Colonic mucosa (tissue), 4 donors: ENCODE measurements at regions not wholly inside any gene's neighbourhood (a gene's known extent, or its start where the extent isn't known, plus 50 kb on each side); places are given as distances from the start of the nearest gene placed in this dataset.

Source experiments
- DNase-seq: peaks from one replicate; pipeline ENCODE4 v3.0.0-alpha.2; 2020
- H3K27ac ChIP-seq: fragments of 200-600 bp; one replicate; pipeline ENCODE4 v1.8.0; 2021
- H3K27me3 ChIP-seq: fragments of 200-600 bp; one replicate; pipeline ENCODE4 v1.8.0; 2021
- H3K36me3 ChIP-seq: fragments of 200-600 bp; one replicate; pipeline ENCODE4 v1.8.0; 2021
- H3K4me1 ChIP-seq: fragments of 200-600 bp; one replicate; pipeline ENCODE4 v1.8.0; 2021; ENCODE audit warnings: mild to moderate bottlenecking
- H3K4me3 ChIP-seq: fragments of 200-600 bp; one replicate; pipeline ENCODE4 v1.8.0; 2021
- H3K9ac ChIP-seq, 2 donors: one replicate each; pipeline ENCODE4 v1.7.0; 2013; ENCODE audit warnings: control low read depth in 2 of 2, low read depth in 2 of 2, low read length in 2 of 2
- H3K9me3 ChIP-seq: fragments of 200-600 bp; one replicate; pipeline ENCODE4 v1.8.0; 2021
- intact Hi-C: fragments of 100-400 bp; cut with DNase I; formaldehyde crosslinking; loops from one replicate; pipeline ENCODE4 v1.14.1; 2022
- TF ChIP-seq, protein P1 (sequence below): fragments of 200-600 bp; IDR thresholded peaks from one replicate; pipeline ENCODE4 v1.8.0; 2022; ENCODE audit warnings: antibody characterized with exemption, mild to moderate bottlenecking
- donor health status: healthy.
- donor health status: DM: no; HTN: no; CAD: no.
- donor health status: DM: no; HTN: no; CAD: no.

DNA sequence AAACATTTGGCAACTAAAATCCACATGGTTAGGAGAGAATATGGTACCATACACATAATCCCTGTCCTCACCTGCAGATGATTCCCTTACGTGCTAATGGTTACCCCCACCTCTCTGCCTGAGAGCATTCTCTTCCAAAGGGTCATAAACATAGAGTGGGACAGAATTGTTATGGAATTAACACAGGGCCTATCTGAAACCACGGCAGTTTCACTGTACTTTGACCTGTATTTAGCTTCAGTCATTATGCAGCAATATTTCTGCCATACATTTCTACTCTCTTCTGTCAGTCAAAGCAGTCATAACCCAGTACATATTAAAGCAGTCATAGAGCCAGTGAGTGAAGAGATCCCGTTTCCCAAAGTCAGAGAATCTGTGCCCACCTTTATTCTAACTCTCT lies 1128.9 kb upstream of the NXPH2 start:
- TF ChIP-seq, protein P1, sequence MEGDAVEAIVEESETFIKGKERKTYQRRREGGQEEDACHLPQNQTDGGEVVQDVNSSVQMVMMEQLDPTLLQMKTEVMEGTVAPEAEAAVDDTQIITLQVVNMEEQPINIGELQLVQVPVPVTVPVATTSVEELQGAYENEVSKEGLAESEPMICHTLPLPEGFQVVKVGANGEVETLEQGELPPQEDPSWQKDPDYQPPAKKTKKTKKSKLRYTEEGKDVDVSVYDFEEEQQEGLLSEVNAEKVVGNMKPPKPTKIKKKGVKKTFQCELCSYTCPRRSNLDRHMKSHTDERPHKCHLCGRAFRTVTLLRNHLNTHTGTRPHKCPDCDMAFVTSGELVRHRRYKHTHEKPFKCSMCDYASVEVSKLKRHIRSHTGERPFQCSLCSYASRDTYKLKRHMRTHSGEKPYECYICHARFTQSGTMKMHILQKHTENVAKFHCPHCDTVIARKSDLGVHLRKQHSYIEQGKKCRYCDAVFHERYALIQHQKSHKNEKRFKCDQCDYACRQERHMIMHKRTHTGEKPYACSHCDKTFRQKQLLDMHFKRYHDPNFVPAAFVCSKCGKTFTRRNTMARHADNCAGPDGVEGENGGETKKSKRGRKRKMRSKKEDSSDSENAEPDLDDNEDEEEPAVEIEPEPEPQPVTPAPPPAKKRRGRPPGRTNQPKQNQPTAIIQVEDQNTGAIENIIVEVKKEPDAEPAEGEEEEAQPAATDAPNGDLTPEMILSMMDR, result no peak
- no peak overlapping the region for H3K27ac ChIP-seq
- H3K36me3 ChIP-seq, result no peaks in the 10 kb centered on the region
- H3K4me3 ChIP-seq, result no peak overlapping the region
- no peaks in the 10 kb centered on the region for H3K27me3 ChIP-seq
- peak; percentile 17 for DNase-seq
- H3K4me1 ChIP-seq, result no peaks in the 10 kb centered on the region
- intact Hi-C loops, result no loop called here
- H3K9me3 ChIP-seq, result no peaks in the 10 kb centered on the region
- H3K9ac ChIP-seq, result no peak overlapping the region

GRCh38 chr2:139905624-139906023 lies 1125.4 kb upstream of the NXPH2 start:
- Histone ChIP-seq H3K36me3 (no peaks in the 10 kb centered on the region), H3K9ac (no peak overlapping the region), H3K4me1 (no peaks in the 10 kb centered on the region), H3K27ac (no peak overlapping the region), H3K27me3 (no peaks in the 10 kb centered on the region), H3K4me3 (no peak overlapping the region), H3K9me3 (no peaks in the 10 kb centered on the region)
- no peak for DNase-seq
- TF ChIP-seq, protein P1, result no peak
- intact Hi-C loops, result no loop called here

GRCh38 chr2:139891636-139892035 lies 1111.4 kb upstream of the NXPH2 start:
- Histone ChIP-seq H3K27me3 (no peaks in the 10 kb centered on the region), H3K4me1 (no peaks in the 10 kb centered on the region), H3K9me3 (no peaks in the 10 kb centered on the region), H3K9ac (no peak overlapping the region), H3K27ac (no peak overlapping the region), H3K36me3 (no peaks in the 10 kb centered on the region), H3K4me3 (no peak overlapping the region)
- no peak for DNase-seq
- TF ChIP-seq, protein P1, result no peak
- intact Hi-C loops, result no loop called here

- Histone ChIP-seq H3K4me1 (no peaks in the 10 kb centered on the region), H3K36me3 (no peaks in the 10 kb centered on the region), H3K27me3 (no peaks in the 10 kb centered on the region), H3K9me3 (no peaks in the 10 kb centered on the region), H3K27ac (no peak overlapping the region), H3K4me3 (no peak overlapping the region), H3K9ac (no peak overlapping the region)
- intact Hi-C loops, result no loop called here
- DNase-seq, result no peak
- TF ChIP-seq, protein P1, result no peak
These were observed 1105.8 kb upstream of the NXPH2 start for GRCh38 chr2:139885921-139886498.

GRCh38 chr2:139876964-139877363 lies 1096.8 kb upstream of the NXPH2 start:
- TF ChIP-seq, protein P1, result no peak
- H3K9me3 ChIP-seq, result no peaks in the 10 kb centered on the region
- no peak overlapping the region for H3K9ac ChIP-seq
- no peaks in the 10 kb centered on the region for H3K4me1 ChIP-seq
- no peak overlapping the region for H3K27ac ChIP-seq
- intact Hi-C loops, result no loop called here
- H3K27me3 ChIP-seq, result no peaks in the 10 kb centered on the region
- H3K36me3 ChIP-seq, result no peaks in the 10 kb centered on the region
- no peak for DNase-seq
- H3K4me3 ChIP-seq, result no peak overlapping the region
